Activated T-helper 1 cell treated with Interleukin-2 at 50 U/mL for 16 hours (primary cell): ENCODE measurements at regions not wholly inside any gene's neighbourhood (a gene's known extent, or its start where the extent isn't known, plus 50 kb on each side); places are given as distances from the start of the nearest gene placed in this dataset.

Experiments used
- DNase-seq: peaks from one replicate; pipeline ENCODE4 v3.0.0-alpha.2; 2020; ENCODE audit warnings: low read depth

- DNase-seq: no peak
Measured at GRCh38 chr2:129262934-129263333, 716.5 kb upstream of the RAB6C start.

GRCh38 chr2:129263939-129264338 lies 715.5 kb upstream of the RAB6C start:
- no peak for DNase-seq

GRCh38 chr2:129267559-129267958 lies 711.9 kb upstream of the RAB6C start:
- DNase-seq: no peak

GRCh38 chr2:129273266-129274037 lies 706.0 kb upstream of the RAB6C start:
- no peak for DNase-seq

GRCh38 chr2:129274038-129274415 lies 705.4 kb upstream of the RAB6C start:
- no peak for DNase-seq

- DNase-seq: no peak
Measured at GRCh38 chr2:129274918-129275317, 704.5 kb upstream of the RAB6C start.

- DNase-seq: no peak
Measured at GRCh38 chr2:129275706-129276105, 703.8 kb upstream of the RAB6C start.

- no peak for DNase-seq
Measured at GRCh38 chr2:129276978-129277584, 702.4 kb upstream of the RAB6C start.

GRCh38 chr2:129277585-129277981 lies 701.9 kb upstream of the RAB6C start:
- no peak for DNase-seq

- no peak for DNase-seq
Measured at GRCh38 chr2:129281791-129282530, 697.5 kb upstream of the RAB6C start.

GRCh38 chr2:129285012-129285411 lies 694.5 kb upstream of the RAB6C start:
- no peak for DNase-seq

GRCh38 chr2:129293326-129293725 lies 686.1 kb upstream of the RAB6C start:
- no peak for DNase-seq

- no peak for DNase-seq
Measured at GRCh38 chr2:129296396-129296795, 683.1 kb upstream of the RAB6C start.

GRCh38 chr2:129296806-129297205 lies 682.7 kb upstream of the RAB6C start:
- DNase-seq: no peak

- DNase-seq: no peak
Measured at GRCh38 chr2:129297430-129297829, 682.0 kb upstream of the RAB6C start.

GRCh38 chr2:129299338-129299737 lies 680.1 kb upstream of the RAB6C start:
- DNase-seq: no peak

- DNase-seq: no peak
Measured at GRCh38 chr2:129299756-129300155, 679.7 kb upstream of the RAB6C start.

- DNase-seq: no peak
Measured at GRCh38 chr2:129300456-129300855, 679.0 kb upstream of the RAB6C start.

- DNase-seq: no peak
Measured at GRCh38 chr2:129301431-129301913, 678.0 kb upstream of the RAB6C start.

GRCh38 chr2:129302106-129302505 lies 677.4 kb upstream of the RAB6C start:
- DNase-seq: no peak

- no peak for DNase-seq
Measured at GRCh38 chr2:129302561-129303183, 676.8 kb upstream of the RAB6C start.

- DNase-seq: no peak
Measured at GRCh38 chr2:129314120-129314519, 665.3 kb upstream of the RAB6C start.
